B cell (primary cell): ENCODE measurements at regions not wholly inside any gene's neighbourhood (a gene's known extent, or its start where the extent isn't known, plus 50 kb on each side); places are given as distances from the start of the nearest gene placed in this dataset.

Experiments used
- CTCF ChIP-seq: fragments of 200-600 bp; IDR thresholded peaks from one replicate; pipeline ENCODE4 v1.8.0; 2022; ENCODE audit warnings: antibody characterized with exemption, mild to moderate bottlenecking
- EZH2 ChIP-seq: IDR thresholded peaks from 2 replicates; pipeline ENCODE4 v1.6.1; 2012; ENCODE audit warnings: borderline replicate concordance, low read depth, mild to moderate bottlenecking, moderate library complexity, low read length; ENCODE audit not compliant: insufficient read depth, poor library complexity, severe bottlenecking

- TF ChIP-seq CTCF (no peak), EZH2 (no peak)
Observed at GRCh38 chr22:44555046-44555445, 57.0 kb upstream of the RTL6 start.
